HCT116 (cell line): ENCODE measurements at regions not wholly inside any gene's neighbourhood (a gene's known extent, or its start where the extent isn't known, plus 50 kb on each side); places are given as distances from the start of the nearest gene placed in this dataset.

Experiments used
- ATAC-seq: fragments of 200-7000 bp; cut with Tn5 transposase; 2 replicates; pipeline ENCODE4 v1.9.1; 2020; ENCODE audit warnings: mild to moderate bottlenecking, moderate library complexity
- BruUV-seq: library from RNA; stranded (reverse); fragments of 400-500 nt; replicated peaks from 2 replicates; lab custom pipeline; 2021; lab: Mats Ljungman, UMichigan
- CTCF ChIA-PET: fragments of 300-600 bp; sonication (Branson Sonifier 250); formaldehyde crosslinking; loops from one replicate; lab custom pipeline; 2021; ENCODE audit warnings: antibody characterized with exemption; lab: Charles Lee
- POLR2A ChIA-PET: fragments of 300-600, 350-600 bp; sonication (Branson Sonifier 250); formaldehyde crosslinking; loops from one replicate; lab custom pipeline; 2021; ENCODE audit warnings: antibody characterized with exemption; lab: Charles Lee
- RAD21 ChIA-PET, 2 experiments: fragments of 300-600 bp; sonication (Branson Sonifier 250); formaldehyde crosslinking; loops; one replicate each; lab custom pipeline; 2023; ENCODE audit warnings: low total read pairs in 2 of 2; ENCODE audit not compliant: uncharacterized antibody in 2 of 2, unreplicated experiment in 2 of 2, low non-redundant PET in 1 of 2; lab: Charles Lee
- DNase-seq: peaks from one replicate; pipeline ENCODE4 v3.0.0-alpha.2; 2010; ENCODE audit warnings: low read depth, low spot score
- H2AFZ ChIP-seq: fragments of 200-600 bp; shearing (Covaris generic), sonication (generic); 2 replicates; pipeline ENCODE4 v1.6.1; 2017; ENCODE audit warnings: low read depth, mixed run types, mixed read lengths, antibody characterized with exemption, low read length; ENCODE audit not compliant: poor library complexity, severe bottlenecking
- H3K27ac ChIP-seq: 2 replicates; pipeline ENCODE4 v1.5.1; 2012; ENCODE audit warnings: low read depth, low read length
- H3K27me3 ChIP-seq: fragments of 200-600 bp; sonication (generic); 2 replicates; pipeline ENCODE4 v1.6.1; 2016; ENCODE audit warnings: mixed run types, low read length, mixed read lengths; ENCODE audit not compliant: insufficient read depth
- H3K36me3 ChIP-seq, 2 experiments: fragments of 200-500 bp in 1 of 2; fragments of 200-600 bp in 1 of 2; sonication (Bioruptor generic) in 1 of 2; sonication (generic) in 1 of 2; 2 replicates each; pipeline versions ENCODE4 v1.5.1 to v1.6.1; 2014 to 2016; ENCODE audit warnings: low read length in 2 of 2, inconsistent platforms in 1 of 2, mixed read lengths in 1 of 2, mixed run types in 1 of 2; ENCODE audit not compliant: insufficient read depth in 2 of 2, control insufficient read depth in 1 of 2
- H3K4me1 ChIP-seq, 2 experiments: fragments of 200-600 bp in 1 of 2; sonication (generic) in 1 of 2; 2 replicates each; pipeline versions ENCODE4 v1.5.1 to v1.6.1; 2012 to 2017; ENCODE audit warnings: low read length in 2 of 2, inconsistent platforms in 1 of 2, mild to moderate bottlenecking in 1 of 2, mixed read lengths in 1 of 2, mixed run types in 1 of 2, moderate library complexity in 1 of 2; ENCODE audit not compliant: insufficient read depth in 2 of 2, control insufficient read depth in 1 of 2
- H3K4me2 ChIP-seq: fragments of 200-600 bp; sonication (generic); 2 replicates; pipeline ENCODE4 v1.6.1; 2017; ENCODE audit warnings: mixed run types, low read length, mixed read lengths
- H3K4me3 ChIP-seq, 2 experiments: fragments of 200-600 bp in 1 of 2; sonication (generic) in 1 of 2; replicated peaks in 1 of 2; 2 replicates each; pipeline ENCODE4 v1.5.1; 2011 to 2016; ENCODE audit warnings: low read length in 2 of 2, control low read depth in 1 of 2, low read depth in 1 of 2, mild to moderate bottlenecking in 1 of 2, mixed read lengths in 1 of 2, mixed run types in 1 of 2
- H3K79me2 ChIP-seq: fragments of 200-600 bp; sonication (generic); 2 replicates; pipeline ENCODE4 v1.6.1; 2017; ENCODE audit warnings: mild to moderate bottlenecking, mixed run types, low read length, moderate library complexity, mixed read lengths; ENCODE audit not compliant: insufficient read depth
- H3K9ac ChIP-seq: fragments of 200-600 bp; sonication (generic); 2 replicates; pipeline ENCODE4 v1.6.1; 2016; ENCODE audit warnings: low read length, mixed read lengths
- H3K9me2 ChIP-seq: fragments of 200-600 bp; sonication (generic), shearing (Covaris generic); 2 replicates; pipeline ENCODE4 v1.6.1; 2017; ENCODE audit warnings: mixed run types, mild to moderate bottlenecking, moderate library complexity; ENCODE audit not compliant: insufficient read depth
- H3K9me3 ChIP-seq, 2 experiments: fragments of 200-500 bp in 1 of 2; fragments of 200-600 bp in 1 of 2; sonication (Bioruptor generic) in 1 of 2; sonication (generic) in 1 of 2; 2 replicates each; pipeline ENCODE4 v1.6.1; 2014 to 2017; ENCODE audit warnings: low read length in 2 of 2, mixed read lengths in 2 of 2, inconsistent platforms in 1 of 2, low read depth in 1 of 2, mild to moderate bottlenecking in 1 of 2, mixed run types in 1 of 2, moderate library complexity in 1 of 2; ENCODE audit not compliant: control insufficient read depth in 1 of 2, insufficient read depth in 1 of 2
- H4K20me1 ChIP-seq: fragments of 200-600 bp; sonication (generic), shearing (Covaris generic); 2 replicates; pipeline ENCODE4 v1.6.1; 2017; ENCODE audit warnings: mixed run types, mild to moderate bottlenecking, moderate library complexity; ENCODE audit not compliant: insufficient read depth
- ATF3 ChIP-seq: IDR thresholded peaks from 2 replicates; pipeline ENCODE4 v1.6.1; 2012
- CBX3 ChIP-seq: IDR thresholded peaks from 2 replicates; pipeline ENCODE4 v1.6.1; 2012; ENCODE audit warnings: low read depth
- CEBPB ChIP-seq: IDR thresholded peaks from 2 replicates; pipeline ENCODE4 v1.6.1; 2012; ENCODE audit warnings: low read depth
- ELF1 ChIP-seq: IDR thresholded peaks from 2 replicates; pipeline ENCODE4 v1.6.1; 2012; ENCODE audit warnings: low read depth, borderline replicate concordance
- FOSL1 ChIP-seq: IDR thresholded peaks from 2 replicates; pipeline ENCODE4 v1.6.1; 2012; ENCODE audit warnings: low read depth
- MAX ChIP-seq: IDR thresholded peaks from 2 replicates; pipeline ENCODE4 v1.6.1; 2012
- POLR2A ChIP-seq: IDR thresholded peaks from 2 replicates; pipeline ENCODE4 v1.7.0; 2011; ENCODE audit warnings: borderline replicate concordance; ENCODE audit not compliant: insufficient read depth, insufficient read length; ENCODE audit errors: extremely low read depth
- POLR2AphosphoS5 ChIP-seq: IDR thresholded peaks from 2 replicates; pipeline ENCODE4 v1.6.1; 2011; ENCODE audit warnings: mild to moderate bottlenecking, low read depth, low read length, moderate library complexity
- RAD21 ChIP-seq: IDR thresholded peaks from 2 replicates; pipeline ENCODE4 v1.6.1; 2012; ENCODE audit warnings: low read depth, mild to moderate bottlenecking
- REST ChIP-seq: IDR thresholded peaks from 2 replicates; pipeline ENCODE4 v1.6.1; 2012; ENCODE audit warnings: low read depth
- SIN3A ChIP-seq: IDR thresholded peaks from 2 replicates; pipeline ENCODE4 v1.6.1; 2012; ENCODE audit warnings: low read depth
- SRF ChIP-seq: IDR thresholded peaks from 2 replicates; pipeline ENCODE4 v1.6.1; 2012; ENCODE audit warnings: low read depth
- TCF7L2 ChIP-seq: IDR thresholded peaks from 2 replicates; pipeline ENCODE4 v1.7.0; 2011; ENCODE audit warnings: borderline replicate concordance, inconsistent platforms; ENCODE audit not compliant: insufficient read depth, insufficient read length; ENCODE audit errors: extremely low read depth
- ZFX ChIP-seq: fragments of 450-650 bp; IDR thresholded peaks from 2 replicates; pipeline ENCODE4 v1.6.1; 2017
- ZNF274 ChIP-seq: fragments of 200-500 bp; sonication (Bioruptor generic); IDR thresholded peaks from 2 replicates; pipeline ENCODE4 v1.6.1; 2014; ENCODE audit warnings: mild to moderate bottlenecking, low read depth, low read length, inconsistent platforms
- intact Hi-C: fragments of 100-400 bp; cut with micrococcal nuclease; formaldehyde crosslinking; loops from 2 replicates; pipeline ENCODE4 v1.10.0; 2022

- TF ChIP-seq ATF3 (no peak), CBX3 (no peak), SIN3A (no peak), SRF (no peak), RAD21 (no peak), TCF7L2 (no peak)
These were observed 281.7 kb upstream of the CXADR start (continued) for GRCh38 chr21:17231124-17231523.

- H3K9me3 ChIP-seq, result peaks cover 0 to 13% of the 10 kb centered on the region in 2 experiments; a peak in 2 of 4 replicates
- no peaks in the 10 kb centered on the region for H3K9me2 ChIP-seq
- H3K4me1 ChIP-seq, result no peaks in the 10 kb centered on the region
- intact Hi-C loops, result no loop called here
- H4K20me1 ChIP-seq, result no peaks in the 10 kb centered on the region
- no peak overlapping the region for H3K9ac ChIP-seq
- DNase-seq (no peak), ATAC-seq (no peak)
- no peaks in the 10 kb centered on the region for H3K79me2 ChIP-seq
- H3K27ac ChIP-seq, result no peak overlapping the region
- POLR2A ChIA-PET, result no interaction called here
- no peaks in the 10 kb centered on the region for H3K27me3 ChIP-seq
- CTCF ChIA-PET, result no interaction called here
- no peak overlapping the region for H2AFZ ChIP-seq
- RAD21 ChIA-PET, result no interaction called here
- TF ChIP-seq ATF3 (no peak), CEBPB (no peak), SIN3A (no peak), CBX3 (no peak), FOSL1 (no peak), POLR2AphosphoS5 (no peak), MAX (no peak), ZNF274 (no peak), REST (no peak), RAD21 (no peak), ELF1 (no peak), POLR2A (no peak), ZFX (no peak)
- TF ChIP-seq, all 23 proteins: peak for 0
- H3K4me3 ChIP-seq, result no peak overlapping the region
- H3K4me2 ChIP-seq, result no peak overlapping the region
- H3K36me3 ChIP-seq, result no peaks in the 10 kb centered on the region
- no TSS peak for BruUV-seq
These were observed 281.1 kb upstream of the CXADR start for GRCh38 chr21:17231771-17232170.
